PFSK-1 (cell line): ENCODE measurements at regions not wholly inside any gene's neighbourhood (a gene's known extent, or its start where the extent isn't known, plus 50 kb on each side); places are given as distances from the start of the nearest gene placed in this dataset.

ENCODE experiments used
- FOXP2 ChIP-seq: optimal IDR thresholded peaks from 2 replicates; pipeline ENCODE3; 2011; ENCODE audit warnings: borderline replicate concordance, control low read depth, inconsistent platforms; ENCODE audit not compliant: insufficient read depth; ENCODE audit errors: extremely low read length, extremely low read depth
- POLR2AphosphoS5 ChIP-seq: IDR thresholded peaks from 2 replicates; pipeline ENCODE4 v1.6.1; 2012; ENCODE audit warnings: low read depth, mild to moderate bottlenecking, control low read depth, low read length, moderate library complexity
- SIN3A ChIP-seq: IDR thresholded peaks from 2 replicates; pipeline ENCODE4 v1.6.1; 2012; ENCODE audit warnings: mild to moderate bottlenecking, low read length, moderate library complexity, borderline replicate concordance; ENCODE audit not compliant: insufficient read depth
- TAF1 ChIP-seq: IDR thresholded peaks from 2 replicates; pipeline ENCODE4 v1.6.1; 2012; ENCODE audit warnings: low read length, control low read depth, borderline replicate concordance; ENCODE audit not compliant: insufficient read depth
- TF ChIP-seq, protein P1 (sequence below), 2 experiments: IDR thresholded peaks; 2 replicates each; pipeline versions ENCODE4 v1.6.1 to v1.8.0; 2011 to 2012; ENCODE audit warnings: low read depth in 2 of 2, low read length in 2 of 2, control low read depth in 1 of 2, inconsistent platforms in 1 of 2, mild to moderate bottlenecking in 1 of 2, moderate library complexity in 1 of 2; ENCODE audit not compliant: insufficient read depth in 1 of 2

DNA sequence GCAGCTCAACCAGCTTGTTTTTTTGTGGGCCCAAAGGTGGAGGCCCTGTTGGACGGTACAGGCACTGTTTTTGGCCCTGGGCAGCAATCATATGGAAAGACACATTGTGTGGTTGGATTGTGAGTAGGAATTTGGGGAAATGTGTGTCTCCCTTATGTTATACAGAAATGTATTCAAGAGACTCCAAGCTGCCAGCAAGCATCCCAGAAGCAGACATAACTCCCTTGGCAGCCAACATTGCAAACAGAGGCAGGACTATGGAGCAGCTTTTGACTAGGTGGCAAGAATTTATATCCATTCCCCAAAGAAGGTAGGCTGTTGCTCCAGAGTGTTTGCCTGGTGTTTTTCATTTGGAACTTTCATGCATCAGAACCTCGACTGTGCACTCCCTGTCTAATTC, 104.9 kb downstream of the BUB3 start:
- no peak for TF ChIP-seq POLR2AphosphoS5
- no peak for TF ChIP-seq SIN3A
- TF ChIP-seq FOXP2, result no peak
- no peak for TF ChIP-seq TAF1
- TF ChIP-seq, protein P1, sequence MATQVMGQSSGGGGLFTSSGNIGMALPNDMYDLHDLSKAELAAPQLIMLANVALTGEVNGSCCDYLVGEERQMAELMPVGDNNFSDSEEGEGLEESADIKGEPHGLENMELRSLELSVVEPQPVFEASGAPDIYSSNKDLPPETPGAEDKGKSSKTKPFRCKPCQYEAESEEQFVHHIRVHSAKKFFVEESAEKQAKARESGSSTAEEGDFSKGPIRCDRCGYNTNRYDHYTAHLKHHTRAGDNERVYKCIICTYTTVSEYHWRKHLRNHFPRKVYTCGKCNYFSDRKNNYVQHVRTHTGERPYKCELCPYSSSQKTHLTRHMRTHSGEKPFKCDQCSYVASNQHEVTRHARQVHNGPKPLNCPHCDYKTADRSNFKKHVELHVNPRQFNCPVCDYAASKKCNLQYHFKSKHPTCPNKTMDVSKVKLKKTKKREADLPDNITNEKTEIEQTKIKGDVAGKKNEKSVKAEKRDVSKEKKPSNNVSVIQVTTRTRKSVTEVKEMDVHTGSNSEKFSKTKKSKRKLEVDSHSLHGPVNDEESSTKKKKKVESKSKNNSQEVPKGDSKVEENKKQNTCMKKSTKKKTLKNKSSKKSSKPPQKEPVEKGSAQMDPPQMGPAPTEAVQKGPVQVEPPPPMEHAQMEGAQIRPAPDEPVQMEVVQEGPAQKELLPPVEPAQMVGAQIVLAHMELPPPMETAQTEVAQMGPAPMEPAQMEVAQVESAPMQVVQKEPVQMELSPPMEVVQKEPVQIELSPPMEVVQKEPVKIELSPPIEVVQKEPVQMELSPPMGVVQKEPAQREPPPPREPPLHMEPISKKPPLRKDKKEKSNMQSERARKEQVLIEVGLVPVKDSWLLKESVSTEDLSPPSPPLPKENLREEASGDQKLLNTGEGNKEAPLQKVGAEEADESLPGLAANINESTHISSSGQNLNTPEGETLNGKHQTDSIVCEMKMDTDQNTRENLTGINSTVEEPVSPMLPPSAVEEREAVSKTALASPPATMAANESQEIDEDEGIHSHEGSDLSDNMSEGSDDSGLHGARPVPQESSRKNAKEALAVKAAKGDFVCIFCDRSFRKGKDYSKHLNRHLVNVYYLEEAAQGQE (IDR thresholded peaks at IDR 0.05; ENCODE audit: insufficient read depth in 1 of 2, low read depth in 2 of 2, low read length in 2 of 2), result no peak

DNA sequence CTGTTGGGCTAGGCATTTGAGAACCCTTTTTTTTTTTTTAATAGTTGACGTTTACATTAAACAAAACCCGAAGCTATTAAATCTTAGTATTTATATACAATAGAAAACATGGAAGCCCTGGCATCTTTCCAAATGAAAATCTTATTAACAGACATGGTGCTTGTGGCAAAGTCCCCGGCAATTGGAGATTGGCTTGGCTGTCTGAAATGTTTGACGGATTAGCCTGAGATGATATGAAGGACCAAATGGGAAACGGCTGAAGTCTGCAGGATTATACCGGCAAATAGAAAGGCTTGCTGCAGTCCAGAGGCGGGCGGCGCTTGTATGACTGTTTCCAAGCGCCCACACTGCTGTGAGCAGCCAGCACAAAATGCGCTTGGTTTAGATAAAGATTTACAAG, 105.6 kb downstream of the BUB3 start:
- TF ChIP-seq FOXP2 (no peak), POLR2AphosphoS5 (no peak)
- TF ChIP-seq, protein P1 (IDR thresholded peaks at IDR 0.05; ENCODE audit: insufficient read depth in 1 of 2, low read depth in 2 of 2, low read length in 2 of 2), result no peak

DNA sequence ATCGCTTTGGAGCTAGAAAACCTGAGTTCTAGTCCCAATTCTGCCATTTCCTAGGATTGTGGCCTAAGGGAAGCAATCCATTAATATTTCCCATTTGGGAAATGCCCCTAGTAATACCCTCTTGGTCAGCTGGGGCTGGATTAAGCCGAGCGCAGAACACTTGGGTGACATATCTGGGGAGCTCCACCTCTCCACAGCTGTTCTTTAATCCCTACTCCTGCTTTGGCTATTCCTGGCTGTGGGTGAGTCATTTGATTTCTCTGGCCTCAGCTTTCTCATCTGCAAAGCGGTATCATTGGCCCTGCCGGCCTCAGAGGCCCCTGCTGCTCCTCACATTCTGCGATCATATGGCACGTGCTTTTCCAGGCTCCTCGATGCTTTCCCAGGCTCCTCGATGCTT, 108.3 kb downstream of the BUB3 start:
- TF ChIP-seq, protein P1 (IDR thresholded peaks at IDR 0.05; ENCODE audit: insufficient read depth in 1 of 2, low read depth in 2 of 2, low read length in 2 of 2), result no peak

DNA sequence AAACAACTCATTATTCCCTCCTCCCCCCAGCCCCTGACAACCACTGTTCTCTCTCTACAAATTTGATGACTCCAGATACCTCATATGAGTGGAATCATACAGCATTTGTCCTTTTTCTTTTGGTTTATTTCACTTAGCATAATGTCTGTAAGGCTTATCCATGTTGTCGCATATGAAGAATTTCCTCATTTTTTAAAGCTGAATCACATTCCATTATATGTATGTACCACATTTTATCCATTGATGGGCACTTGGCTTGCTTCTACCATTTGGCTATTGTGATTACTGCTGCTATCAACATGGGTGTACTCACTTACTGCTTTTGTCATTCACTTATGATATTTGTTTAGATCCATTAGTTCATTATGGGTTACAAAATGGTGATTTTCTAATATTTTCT, 112.8 kb downstream of the BUB3 start:
- no peak for TF ChIP-seq TAF1
- no peak for TF ChIP-seq SIN3A
- no peak for TF ChIP-seq FOXP2
- no peak for TF ChIP-seq POLR2AphosphoS5
- TF ChIP-seq, protein P1 (IDR thresholded peaks at IDR 0.05; ENCODE audit: insufficient read depth in 1 of 2, low read depth in 2 of 2, low read length in 2 of 2), result no peak

DNA sequence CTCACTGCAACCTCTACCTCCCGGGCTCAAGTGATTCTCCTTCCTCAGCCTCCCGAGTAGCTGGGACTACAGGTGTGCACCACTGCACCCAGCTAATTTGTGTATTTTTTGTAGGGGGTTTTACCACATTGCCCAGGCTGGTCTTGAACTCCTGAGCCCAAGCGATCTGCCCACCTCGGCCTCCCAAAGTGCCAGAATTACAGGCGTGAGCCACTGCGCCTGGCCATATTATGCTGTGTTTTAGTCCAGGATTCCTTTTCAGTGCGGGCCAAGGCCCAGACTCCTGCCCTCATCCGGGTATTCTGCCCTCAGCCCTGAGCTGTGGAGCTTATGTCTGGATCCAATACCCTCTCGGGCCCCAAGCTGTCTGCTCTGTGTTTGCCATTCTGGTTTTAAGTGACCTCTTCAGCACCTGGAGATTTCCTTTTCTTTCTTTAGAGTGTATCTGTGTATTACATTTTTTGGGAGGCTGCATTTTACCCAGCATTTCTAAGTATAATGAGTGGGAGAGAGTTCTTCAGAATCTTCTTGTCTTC, 114.9 kb downstream of the BUB3 start:
- no peak for TF ChIP-seq POLR2AphosphoS5

DNA sequence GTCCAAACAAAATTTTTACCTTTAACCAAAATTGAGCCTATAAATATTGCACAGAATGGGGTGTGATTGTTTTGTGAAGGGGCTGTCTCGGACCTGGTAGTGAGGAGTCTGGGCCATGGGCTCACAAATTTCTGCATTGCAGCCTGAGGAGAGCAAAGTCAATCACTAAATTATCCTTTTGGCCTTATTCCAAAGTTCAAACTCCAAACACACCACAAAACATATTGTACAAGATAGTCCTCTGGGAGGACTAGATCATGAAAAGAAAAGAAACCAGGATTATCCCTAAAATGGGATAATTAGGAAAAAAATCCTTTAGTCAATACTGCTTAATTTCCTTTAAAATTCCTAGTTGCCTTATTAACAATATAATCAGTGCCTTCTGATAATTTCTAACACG, 115.5 kb downstream of the BUB3 start:
- no peak for TF ChIP-seq SIN3A
- no peak for TF ChIP-seq TAF1
- no peak for TF ChIP-seq FOXP2
- no peak for TF ChIP-seq POLR2AphosphoS5
- TF ChIP-seq, protein P1 (IDR thresholded peaks at IDR 0.05; ENCODE audit: insufficient read depth in 1 of 2, low read depth in 2 of 2, low read length in 2 of 2), result no peak
